Ammon's horn (tissue), 1 donor: ENCODE measurements at regions not wholly inside any gene's neighbourhood (a gene's known extent, or its start where the extent isn't known, plus 50 kb on each side); places are given as distances from the start of the nearest gene placed in this dataset.

ENCODE experiments used
- DNase-seq: peaks from one replicate; pipeline ENCODE4 v3.0.0-alpha.2; 2016; ENCODE audit warnings: low spot score

- no peak for DNase-seq
Observed at GRCh38 chr12:107891967-107892366, 117.5 kb downstream of the ASCL4 start.

DNA sequence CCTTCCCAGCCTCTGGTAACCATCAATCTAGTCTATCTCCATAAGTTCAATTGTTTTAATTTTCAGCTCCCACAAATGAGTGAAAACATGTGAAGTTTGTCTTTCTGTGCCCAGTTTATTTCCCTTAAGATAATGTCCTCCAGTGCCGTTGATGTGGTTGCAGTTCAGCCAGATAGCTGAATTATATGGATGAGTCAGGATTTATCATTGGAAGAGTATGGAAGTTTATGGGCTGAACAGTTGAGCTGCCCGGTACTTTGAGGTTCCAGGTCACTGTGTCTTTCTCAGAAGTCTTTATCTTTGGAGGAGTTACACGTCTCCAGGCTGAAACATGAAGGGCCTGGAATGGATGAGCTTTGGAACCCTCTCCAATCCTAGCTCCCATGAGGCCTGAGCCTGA lies 120.1 kb downstream of the ASCL4 start:
- DNase-seq, result no peak

DNA sequence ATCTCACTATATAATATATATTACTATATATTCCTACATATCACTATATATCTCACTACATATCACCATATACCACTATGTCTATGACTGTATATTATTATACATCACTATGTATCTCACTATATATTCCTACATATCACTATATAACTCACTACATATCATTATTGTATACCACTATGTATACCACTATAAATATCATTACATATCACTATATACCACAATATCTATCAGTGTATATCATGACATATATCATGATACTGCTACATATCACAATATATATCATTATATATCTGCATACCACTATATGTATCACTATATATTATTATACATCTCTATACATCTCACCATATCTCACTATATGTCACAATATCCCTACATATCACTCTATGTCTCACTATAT lies 121.5 kb downstream of the ASCL4 start:
- no peak for DNase-seq

DNA sequence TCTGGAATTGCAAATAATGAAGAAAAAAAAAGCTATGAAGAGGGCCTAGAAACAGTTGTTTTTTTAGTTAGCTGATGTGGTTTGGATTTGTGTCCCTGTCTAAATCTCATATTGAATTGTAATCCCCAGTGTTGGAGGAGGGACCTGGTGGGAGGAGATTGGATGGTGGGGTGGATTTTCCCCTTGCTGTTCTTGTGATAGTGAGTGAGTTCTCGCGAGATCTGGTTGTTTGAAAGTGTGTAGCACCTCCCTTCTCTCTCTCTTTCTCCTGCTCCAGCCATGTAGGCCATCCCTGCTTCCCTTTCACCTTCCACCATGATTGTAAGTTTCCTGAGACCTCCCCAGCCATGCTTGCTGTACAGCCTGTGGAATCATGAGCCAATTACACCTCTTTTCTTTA lies 126.1 kb downstream of the ASCL4 start:
- DNase-seq, result no peak

DNA sequence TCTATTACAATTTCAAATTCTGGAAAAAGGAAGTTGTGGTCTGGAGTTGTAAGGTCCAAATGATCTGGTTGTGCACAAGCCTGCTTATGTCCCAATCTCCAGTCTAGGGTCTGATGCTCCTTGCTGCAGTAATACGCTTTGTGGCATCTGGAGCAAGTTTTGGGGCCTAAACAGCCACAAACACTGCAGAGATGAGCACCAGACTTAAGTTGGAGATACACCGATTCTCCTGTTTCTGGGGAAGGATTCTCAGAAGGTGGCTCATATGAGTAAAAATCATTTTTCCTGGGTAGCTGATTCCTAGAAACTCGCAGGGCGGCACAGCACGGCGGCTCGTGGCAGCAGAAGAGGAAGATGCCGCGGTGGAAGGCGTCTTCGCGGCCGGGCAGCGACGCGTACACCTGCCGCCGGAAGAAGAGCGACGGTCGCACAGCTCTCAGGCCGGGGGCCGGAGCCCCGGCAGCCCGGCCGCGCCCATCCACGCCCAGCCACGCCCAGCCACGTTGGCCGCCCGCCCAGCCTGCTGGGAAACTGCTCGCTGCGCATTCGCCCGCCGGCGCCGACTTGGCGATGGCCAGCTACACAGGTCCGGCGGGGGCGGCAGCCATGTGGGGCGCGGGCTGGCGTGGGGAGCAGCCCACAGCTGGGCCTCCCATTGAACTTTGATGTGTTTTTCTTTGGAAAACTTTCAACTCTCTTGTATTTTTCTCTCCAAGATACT lies 129.0 kb downstream of the ASCL4 start:
- no peak for DNase-seq

DNA sequence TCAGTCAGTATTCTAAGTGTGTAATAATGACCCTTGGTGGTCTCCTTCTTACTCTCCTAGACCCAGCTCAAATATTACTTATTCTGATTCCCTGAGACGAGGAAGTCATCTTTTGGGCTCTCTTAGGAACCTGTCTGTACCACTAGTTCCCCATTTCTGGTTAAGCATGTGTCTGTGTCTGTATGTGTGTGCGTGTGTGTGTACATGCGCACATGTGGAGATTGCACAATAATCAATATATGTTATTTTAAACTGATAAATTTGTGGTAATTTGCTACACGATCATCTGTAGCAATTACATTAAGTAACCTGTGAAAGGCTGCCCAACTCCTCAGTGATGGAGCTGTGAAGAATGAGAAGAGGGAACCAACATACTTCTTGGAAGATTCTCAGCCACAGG lies 132.2 kb downstream of the ASCL4 start:
- no peak for DNase-seq

GRCh38 chr12:107912421-107913004 lies 138.0 kb downstream of the ASCL4 start:
- peak; percentile 69 for DNase-seq

- DNase-seq, result no peak
Observed at GRCh38 chr12:107914460-107914977, 140.0 kb downstream of the ASCL4 start.

DNA sequence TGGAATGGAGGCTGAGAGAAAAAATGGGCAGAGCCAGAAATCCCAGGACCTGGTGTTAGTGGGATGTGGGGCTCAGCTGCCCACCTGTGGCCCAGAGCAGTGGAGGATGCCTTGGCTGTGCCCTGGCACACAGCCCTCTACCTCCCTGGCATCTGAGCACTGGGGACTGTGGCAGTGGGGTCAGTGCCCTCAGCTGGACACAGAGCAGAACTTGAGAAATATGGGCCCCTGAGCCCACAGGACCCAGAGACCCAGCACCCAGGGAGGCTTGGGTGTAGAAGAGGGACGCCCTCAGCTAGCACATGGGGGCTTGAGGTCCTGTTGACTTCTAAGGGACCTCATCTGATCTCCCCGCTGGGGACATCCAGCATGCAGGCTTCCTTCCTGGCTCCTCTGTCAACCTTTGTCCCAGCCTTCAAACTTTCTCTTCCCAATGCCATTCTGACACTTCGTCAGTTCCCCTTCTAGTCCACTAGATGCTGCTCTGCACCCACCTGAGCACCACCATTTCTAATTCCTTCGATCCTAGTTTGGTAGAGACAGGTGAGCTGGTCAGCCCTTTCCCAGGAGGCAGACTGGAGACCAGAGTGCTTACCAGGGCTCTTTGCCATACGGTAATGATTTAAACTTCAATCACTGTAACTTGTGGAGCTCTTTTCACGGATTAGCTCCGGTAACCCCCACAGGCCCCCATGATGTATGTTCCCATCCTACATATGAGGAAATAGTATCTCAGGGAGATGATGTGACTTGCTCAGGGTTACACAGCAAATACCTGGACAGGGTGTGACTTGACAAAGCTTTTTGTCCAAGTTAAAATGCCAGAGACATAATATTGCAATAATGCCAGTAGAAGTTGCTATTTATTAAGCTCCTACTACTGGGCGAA lies 143.7 kb downstream of the ASCL4 start:
- DNase-seq, result peak; percentile 55

DNA sequence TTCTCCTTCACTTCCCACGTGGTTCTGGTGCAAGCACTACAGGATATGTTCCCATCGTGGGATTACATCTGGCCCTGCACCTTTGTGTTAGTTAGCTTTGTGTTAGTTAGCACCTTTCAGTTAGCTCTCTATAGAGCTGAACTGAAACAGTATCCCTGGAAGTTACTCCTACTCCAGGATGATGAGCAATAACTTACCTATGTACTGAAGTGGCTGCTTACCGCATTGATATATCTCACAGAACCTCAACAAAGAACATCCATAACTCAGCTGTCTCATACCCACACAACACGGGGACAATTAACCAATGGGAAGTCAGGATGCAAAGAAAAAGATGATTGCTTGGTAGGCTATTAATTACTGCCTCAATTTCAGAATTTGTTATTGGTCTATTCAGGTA lies 146.6 kb downstream of the ASCL4 start:
- no peak for DNase-seq

- DNase-seq, result no peak
Observed at GRCh38 chr12:107925125-107925524, 150.6 kb downstream of the ASCL4 start.

DNA sequence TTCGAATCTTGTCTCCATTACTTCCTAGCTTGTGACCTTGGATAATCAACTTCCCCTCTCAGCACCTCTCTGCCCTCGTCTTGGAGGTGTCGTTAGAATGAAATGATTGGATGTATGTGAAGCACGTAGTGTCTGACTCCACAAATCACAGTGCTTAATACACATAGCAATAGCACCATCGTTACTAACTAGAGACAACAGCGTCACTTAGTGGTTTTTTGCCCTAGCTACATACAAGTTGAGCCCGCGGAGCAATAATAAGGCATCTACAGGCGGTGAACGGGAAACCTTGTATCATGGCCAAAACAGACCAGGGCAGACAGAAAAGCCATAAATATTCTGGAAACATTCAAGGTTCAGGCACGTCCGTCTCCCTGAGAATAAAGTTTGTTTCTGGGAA lies 154.9 kb downstream of the ASCL4 start:
- peak; percentile 54 for DNase-seq

DNA sequence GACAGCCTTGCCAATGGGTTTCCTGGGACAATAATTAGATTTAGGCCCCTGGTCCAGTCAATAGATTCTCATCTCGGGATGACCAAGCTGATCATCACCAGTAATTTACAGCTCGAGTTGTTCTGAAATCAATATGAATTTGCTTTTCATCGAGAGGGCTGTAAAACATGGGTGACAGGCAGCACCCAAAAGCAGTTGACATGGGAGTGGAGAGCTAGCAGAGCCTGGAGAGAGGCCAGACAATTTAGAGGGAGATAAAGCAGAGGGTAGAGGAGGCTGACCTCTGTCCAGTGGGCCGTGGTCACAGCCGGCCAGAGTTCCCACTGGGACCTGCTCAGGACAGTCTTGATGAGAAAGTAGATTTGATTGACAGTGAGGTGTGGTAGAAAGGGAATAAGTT lies 157.3 kb downstream of the ASCL4 start:
- no peak for DNase-seq

DNA sequence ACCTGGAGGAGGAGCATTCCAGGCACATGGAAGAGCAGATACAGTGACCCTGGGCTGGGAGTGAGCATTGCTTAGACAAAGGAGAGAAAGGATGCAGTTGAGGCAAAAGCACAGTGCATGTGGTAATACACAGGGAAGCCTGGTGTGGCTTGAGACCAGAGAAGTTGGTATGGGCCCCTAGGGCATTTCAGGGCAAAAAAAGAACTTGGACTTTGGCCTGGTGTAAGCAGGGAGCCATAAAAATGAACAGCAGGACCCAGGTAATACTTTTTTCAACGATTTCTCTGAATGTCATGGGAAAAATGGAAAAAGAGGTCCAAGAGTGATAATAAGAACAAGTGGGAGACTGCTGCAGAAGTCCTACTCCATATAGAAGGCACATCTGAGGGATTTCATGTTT lies 163.9 kb downstream of the ASCL4 start:
- DNase-seq, result no peak

- peak; percentile 29 for DNase-seq
Observed at GRCh38 chr12:107948391-107948945, 174.0 kb downstream of the ASCL4 start.

DNA sequence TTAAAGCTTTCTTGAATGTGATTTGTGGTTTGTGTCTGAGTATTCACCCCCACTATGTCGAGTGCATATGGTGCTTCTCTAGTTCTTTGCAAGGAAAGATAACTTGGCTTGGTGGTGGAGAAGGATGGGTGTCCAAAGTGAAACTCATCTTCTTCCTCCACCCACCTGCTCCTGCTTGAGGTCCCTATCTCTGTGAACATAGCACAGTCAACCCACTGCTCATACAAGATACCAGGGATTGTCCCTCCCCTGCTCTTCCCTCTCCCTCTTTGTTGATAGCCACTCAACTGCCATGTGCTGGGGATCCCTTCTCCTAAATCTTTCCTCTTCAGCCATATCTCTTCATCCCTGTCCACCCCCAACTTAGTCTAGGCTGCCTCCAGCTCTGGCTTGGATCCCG lies 176.5 kb downstream of the ASCL4 start:
- DNase-seq, result no peak

DNA sequence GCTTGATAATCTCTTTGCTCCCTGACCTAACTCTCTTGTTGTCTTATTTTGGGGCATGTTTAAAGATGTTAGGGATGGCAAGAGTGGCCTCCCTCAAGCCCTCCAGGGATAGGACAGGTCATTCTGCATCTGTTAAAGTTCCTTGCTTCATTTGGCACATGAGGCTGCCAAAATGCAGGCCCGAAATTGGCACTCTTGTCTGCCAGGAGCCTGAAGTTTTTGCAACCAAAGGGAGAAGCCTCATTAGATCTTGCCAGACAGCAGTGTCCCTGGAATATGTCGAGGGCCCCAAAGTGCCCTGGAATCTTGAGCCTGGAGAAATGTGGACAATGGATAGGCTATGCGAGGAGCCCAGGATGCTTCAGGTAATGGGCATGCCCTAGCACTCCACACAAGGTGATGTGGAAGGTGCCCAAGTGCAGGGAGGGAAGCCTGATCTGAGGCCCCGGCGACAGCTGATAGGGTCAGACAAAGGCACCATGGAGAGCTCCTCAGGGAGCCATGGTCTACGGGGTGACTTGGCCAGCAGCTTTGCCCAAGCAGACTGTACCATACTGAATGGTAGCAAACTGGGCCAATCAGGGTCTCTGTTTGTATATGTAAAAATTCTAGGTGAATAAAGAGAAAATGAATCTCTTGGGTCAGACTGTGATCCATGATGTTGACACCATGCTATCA lies 173.0 kb upstream of the WSCD2 start:
- DNase-seq, result no peak

- no peak for DNase-seq
Observed at GRCh38 chr12:107957459-107957858, 171.6 kb upstream of the WSCD2 start.

DNA sequence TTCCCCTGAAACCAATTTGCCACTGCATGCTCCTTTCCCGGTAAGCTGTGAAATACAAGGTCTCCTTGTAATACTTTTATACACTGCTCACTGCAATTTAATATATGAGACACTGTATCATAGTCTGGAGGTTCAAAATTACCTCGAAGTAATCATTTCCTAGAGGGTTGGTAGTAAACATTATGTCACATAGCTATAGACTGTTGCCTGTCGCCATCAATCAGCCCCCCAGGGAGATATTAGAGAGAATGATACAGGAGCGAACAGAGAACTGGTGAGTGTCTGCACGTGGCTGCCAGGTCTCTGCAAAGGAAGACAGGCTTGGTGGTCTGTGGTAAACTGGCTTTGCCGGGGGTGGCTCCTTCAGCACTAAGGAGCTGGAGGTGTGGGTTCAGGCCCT lies 165.5 kb upstream of the WSCD2 start:
- DNase-seq, result no peak

- no peak for DNase-seq
Observed at GRCh38 chr12:107967170-107967569, 161.9 kb upstream of the WSCD2 start.

DNA sequence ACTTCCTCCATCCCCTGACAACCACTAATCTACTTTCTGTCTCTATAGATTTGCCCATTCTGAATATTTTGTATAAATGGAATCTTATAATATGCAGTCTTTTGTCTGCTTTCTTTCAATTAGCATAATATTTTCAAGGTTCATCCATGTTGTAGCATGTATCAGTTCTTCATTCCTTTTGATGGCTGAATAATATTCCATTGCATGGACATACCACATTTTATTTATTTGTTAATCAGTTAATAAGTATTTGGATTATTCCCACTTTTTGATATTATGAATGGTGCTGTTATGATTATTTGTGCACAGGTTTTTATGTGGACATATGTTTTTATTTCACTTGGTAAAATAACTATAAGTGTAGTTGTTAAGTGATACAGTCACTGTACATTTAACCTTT lies 155.1 kb upstream of the WSCD2 start:
- no peak for DNase-seq

GRCh38 chr12:107976331-107976730 lies 152.8 kb upstream of the WSCD2 start:
- DNase-seq, result no peak
